ENCODE measurements at regions not wholly inside any gene's neighbourhood (a gene's known extent, or its start where the extent isn't known, plus 50 kb on each side); places are given as distances from the start of the nearest gene placed in this dataset.

DNA sequence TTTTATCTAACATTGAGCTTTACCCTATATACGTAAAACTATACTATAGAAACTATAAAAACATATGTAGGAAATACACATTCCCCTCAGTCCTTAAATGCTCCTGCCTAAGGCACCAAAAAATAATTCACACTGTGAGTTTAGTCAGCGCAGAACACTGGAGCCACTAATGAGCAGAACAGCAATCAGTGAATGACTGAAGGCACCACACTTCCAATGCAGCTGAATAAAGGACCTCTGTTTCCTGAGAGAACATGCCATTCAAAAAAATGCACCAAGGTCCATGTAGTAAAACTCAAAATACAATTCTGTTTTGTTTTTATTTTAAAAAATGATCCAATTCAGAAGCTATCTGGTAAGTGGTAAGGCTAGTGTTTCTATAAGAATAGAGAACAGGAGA lies 1280.6 kb upstream of the NRXN1 start:
- TF ChIP-seq POLR2A (IDR thresholded peaks at IDR 0.05): no peak
- TF ChIP-seq, protein P1, sequence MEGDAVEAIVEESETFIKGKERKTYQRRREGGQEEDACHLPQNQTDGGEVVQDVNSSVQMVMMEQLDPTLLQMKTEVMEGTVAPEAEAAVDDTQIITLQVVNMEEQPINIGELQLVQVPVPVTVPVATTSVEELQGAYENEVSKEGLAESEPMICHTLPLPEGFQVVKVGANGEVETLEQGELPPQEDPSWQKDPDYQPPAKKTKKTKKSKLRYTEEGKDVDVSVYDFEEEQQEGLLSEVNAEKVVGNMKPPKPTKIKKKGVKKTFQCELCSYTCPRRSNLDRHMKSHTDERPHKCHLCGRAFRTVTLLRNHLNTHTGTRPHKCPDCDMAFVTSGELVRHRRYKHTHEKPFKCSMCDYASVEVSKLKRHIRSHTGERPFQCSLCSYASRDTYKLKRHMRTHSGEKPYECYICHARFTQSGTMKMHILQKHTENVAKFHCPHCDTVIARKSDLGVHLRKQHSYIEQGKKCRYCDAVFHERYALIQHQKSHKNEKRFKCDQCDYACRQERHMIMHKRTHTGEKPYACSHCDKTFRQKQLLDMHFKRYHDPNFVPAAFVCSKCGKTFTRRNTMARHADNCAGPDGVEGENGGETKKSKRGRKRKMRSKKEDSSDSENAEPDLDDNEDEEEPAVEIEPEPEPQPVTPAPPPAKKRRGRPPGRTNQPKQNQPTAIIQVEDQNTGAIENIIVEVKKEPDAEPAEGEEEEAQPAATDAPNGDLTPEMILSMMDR (IDR thresholded peaks at IDR 0.05 in 4 of 5, conservative IDR thresholded peaks at IDR 0.05 in 1 of 5): no peak

Measured in gastrocnemius medialis (tissue), 4 donors.